ENCODE measurements at regions not wholly inside any gene's neighbourhood (a gene's known extent, or its start where the extent isn't known, plus 50 kb on each side); places are given as distances from the start of the nearest gene placed in this dataset.
A peak's percentile ranks its signal among the peaks of the same experiment; 100 is the strongest.

DNA sequence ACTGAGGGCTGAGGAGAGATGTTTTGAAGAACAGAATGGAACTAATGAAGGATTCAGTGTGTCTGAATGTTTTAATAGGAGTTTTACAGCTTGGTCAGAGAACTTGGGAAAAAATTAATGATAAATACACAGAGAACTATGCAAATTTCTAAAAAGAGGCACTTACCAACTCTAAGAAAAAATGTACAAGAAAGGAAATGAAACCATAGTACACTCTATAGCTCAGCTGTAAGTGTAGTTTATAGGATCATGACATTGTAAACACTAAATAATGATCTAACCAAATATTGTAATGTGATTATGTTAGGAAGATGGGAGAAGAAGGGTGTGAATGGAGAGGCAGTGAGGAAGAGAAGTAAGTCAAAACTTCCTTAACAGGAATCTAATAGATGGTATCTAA lies 205.2 kb downstream of the SEC61B start:
- DNase-seq (no peak), FAIRE-seq (no peak)
- H3K4me1 ChIP-seq (ENCODE audit: control insufficient read depth in 2 of 3, insufficient read depth in 2 of 3, low read depth in 1 of 3, low read length in 3 of 3), result no peaks in the 10 kb centered on the region
- intact Hi-C loops (cut with DNase I), result no loop called here
- H3K4me3 ChIP-seq (ENCODE audit: low read length in 3 of 3), result no peak overlapping the region
- TF ChIP-seq, protein P1, sequence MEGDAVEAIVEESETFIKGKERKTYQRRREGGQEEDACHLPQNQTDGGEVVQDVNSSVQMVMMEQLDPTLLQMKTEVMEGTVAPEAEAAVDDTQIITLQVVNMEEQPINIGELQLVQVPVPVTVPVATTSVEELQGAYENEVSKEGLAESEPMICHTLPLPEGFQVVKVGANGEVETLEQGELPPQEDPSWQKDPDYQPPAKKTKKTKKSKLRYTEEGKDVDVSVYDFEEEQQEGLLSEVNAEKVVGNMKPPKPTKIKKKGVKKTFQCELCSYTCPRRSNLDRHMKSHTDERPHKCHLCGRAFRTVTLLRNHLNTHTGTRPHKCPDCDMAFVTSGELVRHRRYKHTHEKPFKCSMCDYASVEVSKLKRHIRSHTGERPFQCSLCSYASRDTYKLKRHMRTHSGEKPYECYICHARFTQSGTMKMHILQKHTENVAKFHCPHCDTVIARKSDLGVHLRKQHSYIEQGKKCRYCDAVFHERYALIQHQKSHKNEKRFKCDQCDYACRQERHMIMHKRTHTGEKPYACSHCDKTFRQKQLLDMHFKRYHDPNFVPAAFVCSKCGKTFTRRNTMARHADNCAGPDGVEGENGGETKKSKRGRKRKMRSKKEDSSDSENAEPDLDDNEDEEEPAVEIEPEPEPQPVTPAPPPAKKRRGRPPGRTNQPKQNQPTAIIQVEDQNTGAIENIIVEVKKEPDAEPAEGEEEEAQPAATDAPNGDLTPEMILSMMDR (IDR thresholded peaks at IDR 0.05; ENCODE audit: borderline replicate concordance, extremely low read depth, insufficient read depth), result no peak
- H3K9me3 ChIP-seq (ENCODE audit: control insufficient read depth in 2 of 3, insufficient read depth in 1 of 3, low read length in 3 of 3), result no peaks in the 10 kb centered on the region
- H3K27me3 ChIP-seq (ENCODE audit: control insufficient read depth, insufficient read depth, low read length), result no peaks in the 10 kb centered on the region
- H3K9ac ChIP-seq (ENCODE audit: low read length in 3 of 3), result no peak overlapping the region
- H3K27ac ChIP-seq (ENCODE audit: low read depth in 2 of 2, low read length in 2 of 2), result no peak overlapping the region
- no peaks in the 10 kb centered on the region for H3K36me3 ChIP-seq (ENCODE audit: control insufficient read depth in 2 of 3, insufficient read depth in 3 of 3, low read length in 3 of 3)

DNA sequence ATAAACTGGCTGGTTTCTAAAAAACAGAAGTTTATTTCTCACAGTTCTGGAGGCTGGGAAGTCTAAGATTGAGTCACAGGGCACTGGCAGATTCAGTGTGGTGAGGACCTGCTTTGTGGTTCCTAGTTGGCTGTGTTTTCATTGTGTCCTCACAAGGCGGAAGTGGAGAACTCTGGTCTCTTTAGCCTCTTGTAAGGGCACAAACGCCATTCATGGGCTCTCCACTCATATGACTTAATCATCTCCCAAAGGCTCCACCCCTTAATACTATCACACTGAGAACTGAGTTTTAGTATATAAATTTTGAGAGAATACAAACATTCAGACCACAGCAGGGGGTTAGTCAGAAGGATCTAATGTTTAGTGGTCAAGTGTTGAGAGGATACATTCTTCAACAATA lies 208.2 kb downstream of the SEC61B start:
- Histone ChIP-seq H3K4me3 (ENCODE audit: low read length in 3 of 3) (no peak overlapping the region), H3K27ac (ENCODE audit: low read depth in 2 of 2, low read length in 2 of 2) (no peak overlapping the region), H3K36me3 (ENCODE audit: control insufficient read depth in 2 of 3, insufficient read depth in 3 of 3, low read length in 3 of 3) (no peaks in the 10 kb centered on the region), H3K27me3 (ENCODE audit: control insufficient read depth, insufficient read depth, low read length) (no peaks in the 10 kb centered on the region), H3K9ac (ENCODE audit: low read length in 3 of 3) (no peak overlapping the region), H3K9me3 (ENCODE audit: control insufficient read depth in 2 of 3, insufficient read depth in 1 of 3, low read length in 3 of 3) (no peaks in the 10 kb centered on the region), H3K4me1 (ENCODE audit: control insufficient read depth in 2 of 3, insufficient read depth in 2 of 3, low read depth in 1 of 3, low read length in 3 of 3) (no peaks in the 10 kb centered on the region)
- TF ChIP-seq, protein P1 (IDR thresholded peaks at IDR 0.05; ENCODE audit: borderline replicate concordance, extremely low read depth, insufficient read depth), result no peak
- no peak for DNase-seq
- no peak for FAIRE-seq
- intact Hi-C loops (cut with DNase I), result no loop called here

DNA sequence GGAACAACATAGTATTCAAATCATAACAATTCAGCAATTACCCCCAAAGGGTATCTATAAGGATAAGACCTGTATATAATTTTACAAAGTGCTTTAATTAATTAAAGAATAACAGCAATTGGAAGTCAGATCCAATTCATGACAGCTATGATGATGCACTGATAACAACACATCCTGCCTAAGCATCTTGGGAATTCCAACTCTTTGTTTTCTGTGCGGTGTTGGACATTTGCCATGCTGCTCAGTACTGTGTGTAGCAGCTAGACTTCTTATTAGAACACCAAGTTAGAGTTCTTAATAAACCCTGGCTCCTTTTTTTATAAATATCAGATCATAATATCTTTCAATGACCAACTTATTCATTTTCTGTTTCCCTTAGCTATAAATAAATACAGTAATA lies 209.0 kb downstream of the SEC61B start:
- no peaks in the 10 kb centered on the region for H3K4me1 ChIP-seq (ENCODE audit: control insufficient read depth in 2 of 3, insufficient read depth in 2 of 3, low read depth in 1 of 3, low read length in 3 of 3)
- H3K4me3 ChIP-seq (ENCODE audit: low read length in 3 of 3), result no peak overlapping the region
- intact Hi-C loops (cut with DNase I), result no loop called here
- H3K27me3 ChIP-seq (ENCODE audit: control insufficient read depth, insufficient read depth, low read length), result no peaks in the 10 kb centered on the region
- FAIRE-seq (no peak), DNase-seq (peak in 2 of 5 donors; percentile 11 to 62)
- H3K9ac ChIP-seq (ENCODE audit: low read length in 3 of 3), result no peak overlapping the region
- H3K36me3 ChIP-seq (ENCODE audit: control insufficient read depth in 2 of 3, insufficient read depth in 3 of 3, low read length in 3 of 3), result no peaks in the 10 kb centered on the region
- H3K27ac ChIP-seq (ENCODE audit: low read depth in 2 of 2, low read length in 2 of 2), result no peak overlapping the region
- no peaks in the 10 kb centered on the region for H3K9me3 ChIP-seq (ENCODE audit: control insufficient read depth in 2 of 3, insufficient read depth in 1 of 3, low read length in 3 of 3)
- TF ChIP-seq, protein P1 (IDR thresholded peaks at IDR 0.05; ENCODE audit: borderline replicate concordance, extremely low read depth, insufficient read depth), result no peak

DNA sequence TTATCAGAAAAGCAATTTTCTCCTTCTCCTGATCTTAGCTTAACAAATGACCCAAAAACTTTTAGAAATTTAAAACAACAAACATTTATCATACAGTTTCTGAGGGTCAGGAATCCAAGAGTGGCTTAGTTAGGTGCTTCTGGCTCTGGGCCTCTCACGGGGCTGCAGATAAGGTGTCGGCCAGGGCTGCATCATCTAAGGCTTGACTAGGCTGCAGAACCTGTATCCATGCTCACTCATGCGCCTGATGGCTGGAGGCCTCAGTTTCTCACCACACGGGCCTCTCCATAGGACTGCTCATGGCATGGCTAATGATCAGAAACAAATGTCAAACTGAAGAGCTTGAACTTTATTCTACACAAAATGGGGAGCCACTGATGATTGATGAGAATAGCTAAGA lies 210.0 kb downstream of the SEC61B start:
- TF ChIP-seq, protein P1 (IDR thresholded peaks at IDR 0.05; ENCODE audit: borderline replicate concordance, extremely low read depth, insufficient read depth), result no peak
- no peak for DNase-seq
- no peaks in the 10 kb centered on the region for H3K27me3 ChIP-seq (ENCODE audit: control insufficient read depth, insufficient read depth, low read length)
- no peaks in the 10 kb centered on the region for H3K9me3 ChIP-seq (ENCODE audit: control insufficient read depth in 2 of 3, insufficient read depth in 1 of 3, low read length in 3 of 3)
- H3K27ac ChIP-seq (ENCODE audit: low read depth in 2 of 2, low read length in 2 of 2), result no peak overlapping the region
- FAIRE-seq, result no peak
- H3K9ac ChIP-seq (ENCODE audit: low read length in 3 of 3), result no peak overlapping the region
- intact Hi-C loops (cut with DNase I), result no loop called here
- H3K4me3 ChIP-seq (ENCODE audit: low read length in 3 of 3), result no peak overlapping the region
- no peaks in the 10 kb centered on the region for H3K4me1 ChIP-seq (ENCODE audit: control insufficient read depth in 2 of 3, insufficient read depth in 2 of 3, low read depth in 1 of 3, low read length in 3 of 3)
- no peaks in the 10 kb centered on the region for H3K36me3 ChIP-seq (ENCODE audit: control insufficient read depth in 2 of 3, insufficient read depth in 3 of 3, low read length in 3 of 3)

Measured in kidney (tissue), 13 donors.